Omental fat pad (tissue), 3 donors: ENCODE measurements at regions not wholly inside any gene's neighbourhood (a gene's known extent, or its start where the extent isn't known, plus 50 kb on each side); places are given as distances from the start of the nearest gene placed in this dataset.

Source experiments
- ATAC-seq: fragments of 150-250 bp; one replicate; pipeline ENCODE4 v1.9.1; 2016; ENCODE audit warnings: mild to moderate bottlenecking, moderate library complexity; ENCODE audit not compliant: low FRiP score
- DNase-seq: peaks from one replicate; pipeline ENCODE4 v3.0.0-alpha.2; 2019; ENCODE audit warnings: low spot score
- TF ChIP-seq, protein P1 (sequence below), 3 donors: fragments of 450-650 bp; IDR thresholded peaks; one replicate each; pipeline ENCODE4 v1.5.1; 2016 to 2017; ENCODE audit warnings: antibody characterized with exemption in 3 of 3, mild to moderate bottlenecking in 3 of 3, moderate library complexity in 2 of 3

DNA sequence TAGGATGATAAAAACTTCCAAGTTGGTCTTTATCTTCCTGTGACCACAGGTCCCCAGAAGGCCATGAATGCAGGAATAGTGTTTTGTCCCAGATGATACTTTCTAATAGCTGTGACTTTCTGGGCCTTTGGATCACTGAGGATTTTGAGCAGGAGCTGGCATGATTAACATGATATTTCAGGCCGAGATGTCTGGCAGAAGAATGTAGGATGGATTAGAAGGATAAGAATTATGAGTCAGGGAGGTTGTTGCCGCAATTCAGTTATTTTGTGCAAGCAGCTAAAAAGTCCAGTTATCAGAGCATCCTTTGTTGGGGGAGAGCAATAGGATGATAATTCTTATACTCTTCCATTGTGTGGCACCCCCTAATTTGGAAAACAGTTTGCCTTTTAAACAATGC lies 189.7 kb downstream of the PSAT1 start:
- no peak for ATAC-seq
- TF ChIP-seq, protein P1, sequence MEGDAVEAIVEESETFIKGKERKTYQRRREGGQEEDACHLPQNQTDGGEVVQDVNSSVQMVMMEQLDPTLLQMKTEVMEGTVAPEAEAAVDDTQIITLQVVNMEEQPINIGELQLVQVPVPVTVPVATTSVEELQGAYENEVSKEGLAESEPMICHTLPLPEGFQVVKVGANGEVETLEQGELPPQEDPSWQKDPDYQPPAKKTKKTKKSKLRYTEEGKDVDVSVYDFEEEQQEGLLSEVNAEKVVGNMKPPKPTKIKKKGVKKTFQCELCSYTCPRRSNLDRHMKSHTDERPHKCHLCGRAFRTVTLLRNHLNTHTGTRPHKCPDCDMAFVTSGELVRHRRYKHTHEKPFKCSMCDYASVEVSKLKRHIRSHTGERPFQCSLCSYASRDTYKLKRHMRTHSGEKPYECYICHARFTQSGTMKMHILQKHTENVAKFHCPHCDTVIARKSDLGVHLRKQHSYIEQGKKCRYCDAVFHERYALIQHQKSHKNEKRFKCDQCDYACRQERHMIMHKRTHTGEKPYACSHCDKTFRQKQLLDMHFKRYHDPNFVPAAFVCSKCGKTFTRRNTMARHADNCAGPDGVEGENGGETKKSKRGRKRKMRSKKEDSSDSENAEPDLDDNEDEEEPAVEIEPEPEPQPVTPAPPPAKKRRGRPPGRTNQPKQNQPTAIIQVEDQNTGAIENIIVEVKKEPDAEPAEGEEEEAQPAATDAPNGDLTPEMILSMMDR (IDR thresholded peaks at IDR 0.05), result no peak
- DNase-seq, result no peak

DNA sequence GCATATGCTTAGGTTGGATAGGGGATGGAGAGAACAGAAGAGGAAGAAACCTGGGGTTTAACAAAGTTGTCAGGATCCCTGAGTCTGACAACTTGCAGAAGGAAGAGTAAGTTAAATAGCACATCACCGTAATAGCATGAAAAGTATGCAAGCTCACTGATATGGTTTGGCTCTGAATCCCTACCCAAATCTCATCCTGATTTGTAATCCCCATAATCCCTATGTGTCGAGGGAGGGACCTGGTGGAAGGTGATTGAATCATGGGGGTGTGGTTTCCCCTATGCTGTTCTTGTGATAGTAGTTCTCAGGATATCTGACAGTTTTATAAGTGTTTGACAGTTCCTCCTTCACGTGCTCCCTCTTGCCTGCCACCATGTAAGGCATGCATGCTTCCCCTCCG lies 193.3 kb downstream of the PSAT1 start:
- no peak for DNase-seq
- TF ChIP-seq, protein P1 (IDR thresholded peaks at IDR 0.05), result no peak
- ATAC-seq, result no peak

DNA sequence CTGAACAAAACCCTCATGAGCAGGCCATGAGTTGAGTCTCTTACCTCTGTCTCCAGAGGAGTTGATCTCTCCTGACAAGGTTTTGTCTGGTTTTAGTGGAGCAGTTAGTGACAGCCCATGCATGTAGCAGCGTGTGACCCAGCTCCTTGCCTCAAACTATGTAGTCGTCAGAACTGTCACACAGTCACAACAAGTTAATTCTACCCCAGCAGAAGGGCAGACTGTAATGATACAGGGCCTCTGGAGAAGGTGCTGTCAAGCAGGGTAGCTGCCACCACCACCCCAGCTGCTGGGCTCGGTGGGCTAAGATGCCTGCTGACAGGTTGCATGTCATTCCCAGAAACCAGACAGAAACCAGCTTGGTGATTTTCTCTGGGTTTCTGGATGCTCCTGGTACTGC lies 194.5 kb downstream of the PSAT1 start:
- TF ChIP-seq, protein P1 (IDR thresholded peaks at IDR 0.05), result no peak
- ATAC-seq (no peak), DNase-seq (no peak)

DNA sequence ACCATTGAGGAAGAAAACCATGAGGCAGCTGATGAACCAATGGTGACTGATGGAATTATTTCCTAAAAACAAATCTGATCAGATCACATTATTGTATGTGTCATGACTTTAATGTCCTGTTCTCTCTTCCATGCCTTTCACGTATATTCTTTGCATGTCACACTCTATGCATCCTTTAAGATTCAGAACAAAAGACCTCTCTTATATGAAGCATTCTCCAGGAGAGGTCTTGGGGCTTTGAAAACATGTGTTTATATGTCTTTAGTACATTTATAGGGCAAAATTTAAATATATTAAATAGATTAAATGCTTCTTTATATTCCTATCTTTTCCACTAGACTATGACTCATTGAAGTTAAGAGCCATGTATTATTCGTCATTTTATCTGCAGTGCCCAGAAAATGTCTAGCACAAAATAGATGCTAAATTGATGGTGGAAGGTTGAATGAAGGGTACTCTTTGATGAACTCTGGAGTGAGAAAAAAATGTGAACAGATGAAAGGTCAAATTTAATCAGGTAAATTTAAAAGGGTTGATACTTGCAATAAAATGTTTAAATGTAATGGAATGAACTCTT lies 196.3 kb downstream of the PSAT1 start:
- ATAC-seq (no peak), DNase-seq (no peak)
- TF ChIP-seq, protein P1 (IDR thresholded peaks at IDR 0.05), result no peak

DNA sequence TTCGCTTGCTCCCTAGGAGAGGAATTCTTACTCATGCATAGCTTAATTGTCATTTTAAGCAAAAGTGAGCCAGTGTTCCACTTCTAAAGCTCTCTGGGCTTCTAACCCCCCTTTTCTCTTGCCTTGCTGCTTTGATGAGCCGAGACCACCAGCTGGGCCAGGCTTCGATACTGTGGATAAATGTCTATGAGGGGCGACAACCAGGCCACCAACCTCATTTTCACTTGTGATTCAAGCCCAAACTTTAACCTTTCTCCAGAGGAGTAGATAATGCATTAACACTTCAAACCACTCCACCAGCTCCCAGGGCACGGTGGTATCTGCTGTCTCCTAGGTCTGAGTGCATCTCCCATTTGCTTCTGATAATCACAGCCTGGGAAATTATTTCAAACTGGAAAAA lies 205.6 kb downstream of the PSAT1 start:
- ATAC-seq (no peak), DNase-seq (no peak)
- TF ChIP-seq, protein P1 (IDR thresholded peaks at IDR 0.05), result no peak

DNA sequence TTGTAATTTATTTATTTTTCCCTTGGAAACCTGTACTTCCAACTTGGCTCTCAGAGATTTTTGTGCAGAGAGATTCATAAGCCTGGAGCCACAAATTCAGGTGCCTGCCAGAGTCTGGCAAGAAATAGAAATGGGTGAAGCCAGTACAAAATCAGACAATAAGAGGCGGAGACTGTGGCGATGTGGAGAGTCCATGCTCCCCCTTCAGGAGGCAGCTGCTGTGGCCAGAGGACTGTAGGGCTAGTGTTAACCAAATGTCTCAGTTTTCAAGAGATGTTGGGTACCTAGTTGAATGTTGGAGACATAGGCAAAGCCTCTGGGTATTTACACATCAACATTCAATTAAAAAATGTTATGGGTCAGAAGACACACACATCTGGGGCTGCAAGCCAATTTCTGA lies 208.6 kb downstream of the PSAT1 start:
- no peak for ATAC-seq
- no peak for DNase-seq
- TF ChIP-seq, protein P1 (IDR thresholded peaks at IDR 0.05), result no peak

DNA sequence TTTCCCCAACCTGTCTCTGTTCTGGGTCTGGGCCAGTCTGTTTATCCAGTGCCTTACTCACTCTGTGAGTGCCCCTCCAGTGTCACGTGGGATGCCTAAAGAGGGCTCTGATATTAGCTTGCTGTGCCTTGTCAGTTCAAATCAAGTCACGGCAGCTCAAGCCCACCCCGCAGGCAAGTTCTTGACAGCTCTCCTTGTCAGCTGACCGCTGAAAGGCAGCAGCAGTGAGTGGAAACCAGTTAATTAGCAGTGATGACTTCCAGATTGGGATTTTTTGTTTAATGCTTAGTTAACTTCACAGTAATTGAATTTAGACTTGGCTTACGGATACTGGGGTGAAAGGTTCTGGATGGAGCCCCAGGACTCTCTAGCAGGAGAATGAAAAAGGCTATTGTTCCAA lies 210.1 kb downstream of the PSAT1 start:
- no peak for ATAC-seq
- TF ChIP-seq, protein P1 (IDR thresholded peaks at IDR 0.05), result no peak
- no peak for DNase-seq
